ENCODE measurements at regions not wholly inside any gene's neighbourhood (a gene's known extent, or its start where the extent isn't known, plus 50 kb on each side); places are given as distances from the start of the nearest gene placed in this dataset.

GRCh38 chr4:134043266-134043665, 158.3 kb downstream of the PABPC4L start:
- no peak for TF ChIP-seq RFX5 (IDR thresholded peaks at IDR 0.05)
- TF ChIP-seq REST (IDR thresholded peaks at IDR 0.05): no peak
- TF ChIP-seq JUN (IDR thresholded peaks at IDR 0.05): no peak
- TF ChIP-seq RCOR1 (IDR thresholded peaks at IDR 0.05; ENCODE audit: low read depth, low read length): no peak
- TF ChIP-seq SREBF2 (IDR thresholded peaks at IDR 0.05): no peak
- no peak for TF ChIP-seq CTCF (IDR thresholded peaks at IDR 0.05)
- no peak for TF ChIP-seq GATA3 (IDR thresholded peaks at IDR 0.05; ENCODE audit: borderline replicate concordance)
- TF ChIP-seq HDAC2 (IDR thresholded peaks at IDR 0.05): no peak
- no peak for TF ChIP-seq POLR2A (IDR thresholded peaks at IDR 0.05; ENCODE audit: low read length)
- TF ChIP-seq NR3C1 (IDR thresholded peaks at IDR 0.05): no peak
- no peak for TF ChIP-seq SMC3 (IDR thresholded peaks at IDR 0.05)
- TF ChIP-seq, protein P1, sequence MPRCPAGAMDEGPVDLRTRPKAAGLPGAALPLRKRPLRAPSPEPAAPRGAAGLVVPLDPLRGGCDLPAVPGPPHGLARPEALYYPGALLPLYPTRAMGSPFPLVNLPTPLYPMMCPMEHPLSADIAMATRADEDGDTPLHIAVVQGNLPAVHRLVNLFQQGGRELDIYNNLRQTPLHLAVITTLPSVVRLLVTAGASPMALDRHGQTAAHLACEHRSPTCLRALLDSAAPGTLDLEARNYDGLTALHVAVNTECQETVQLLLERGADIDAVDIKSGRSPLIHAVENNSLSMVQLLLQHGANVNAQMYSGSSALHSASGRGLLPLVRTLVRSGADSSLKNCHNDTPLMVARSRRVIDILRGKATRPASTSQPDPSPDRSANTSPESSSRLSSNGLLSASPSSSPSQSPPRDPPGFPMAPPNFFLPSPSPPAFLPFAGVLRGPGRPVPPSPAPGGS (IDR thresholded peaks at IDR 0.05): no peak
- TF ChIP-seq RARB (CRISPR knock-in tag; IDR thresholded peaks at IDR 0.05): no peak
- TF ChIP-seq MAZ (IDR thresholded peaks at IDR 0.05; ENCODE audit: borderline replicate concordance, low read depth, low read length): no peak

All from A549 (cell line).